ENCODE measurements at regions not wholly inside any gene's neighbourhood (a gene's known extent, or its start where the extent isn't known, plus 50 kb on each side); places are given as distances from the start of the nearest gene placed in this dataset.

DNA sequence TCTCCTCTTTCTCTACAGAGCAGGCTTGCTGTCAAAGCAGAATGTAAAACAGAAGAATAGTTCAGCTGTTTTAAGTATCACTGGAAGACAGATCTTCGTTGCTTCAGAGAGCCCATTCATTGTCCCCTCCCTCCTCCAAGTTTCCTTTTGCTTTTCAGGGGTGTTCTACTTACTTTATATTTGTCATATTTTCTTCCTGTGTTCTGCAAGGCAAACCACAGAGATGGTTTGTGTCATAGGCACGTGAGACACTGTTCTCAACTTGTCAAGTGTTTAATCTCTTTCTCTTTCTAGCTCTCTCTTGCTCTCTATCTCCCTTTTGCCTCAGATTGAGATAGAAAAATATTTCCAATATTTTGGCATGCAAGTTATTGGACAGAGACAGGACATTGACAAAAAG, 228.9 kb upstream of the DEFB112 start:
- TF ChIP-seq CTCF (IDR thresholded peaks at IDR 0.05 in 4 of 5, conservative IDR thresholded peaks at IDR 0.05 in 1 of 5) (no peak), POLR2A (IDR thresholded peaks at IDR 0.05) (no peak)
